KOPT-K1 (cell line): ENCODE measurements at regions not wholly inside any gene's neighbourhood (a gene's known extent, or its start where the extent isn't known, plus 50 kb on each side); places are given as distances from the start of the nearest gene placed in this dataset.
"Not testable (repeated sequence)": the region's sequence is repeated elsewhere in the genome, so short reads cannot be mapped to it uniquely, and the experiment has no call there.

Experiments
- H3K27ac ChIP-seq: fragments of 200-600 bp; sonication (generic); 2 replicates; pipeline ENCODE4 v1.5.1; 2016; ENCODE audit warnings: antibody characterized with exemption, mild to moderate bottlenecking, low read depth, low read length; ENCODE audit not compliant: poor library complexity, severe bottlenecking
- H3K36me3 ChIP-seq: fragments of 200-600 bp; sonication (generic); 2 replicates; pipeline ENCODE4 v1.5.1; 2017; ENCODE audit warnings: antibody characterized with exemption, mild to moderate bottlenecking, low read length, moderate library complexity; ENCODE audit not compliant: insufficient read depth
- H3K9me3 ChIP-seq: fragments of 200-600 bp; sonication (generic); 2 replicates; pipeline ENCODE4 v1.5.1; 2017; ENCODE audit warnings: antibody characterized with exemption, low read length, mild to moderate bottlenecking; ENCODE audit not compliant: insufficient read depth, poor library complexity, severe bottlenecking

DNA sequence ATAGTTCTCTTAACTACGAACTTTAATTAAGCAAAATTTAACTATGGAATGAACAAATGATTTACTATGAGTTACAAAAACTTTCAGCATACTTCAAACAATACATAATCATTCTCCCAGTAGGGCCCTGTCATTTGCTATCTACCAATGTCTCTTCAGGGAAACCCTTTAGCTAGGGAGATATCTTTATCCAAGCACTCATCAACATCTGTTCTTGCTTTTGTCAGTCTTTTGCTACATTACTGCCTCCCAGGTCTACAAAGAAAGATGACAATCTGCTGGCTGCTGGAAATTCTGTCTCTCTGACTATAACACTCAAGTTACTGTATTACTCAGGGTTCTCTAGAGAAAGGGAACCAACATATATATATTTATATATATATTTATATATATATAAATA, 1626.3 kb upstream of the CELF4 start:
- H3K9me3 ChIP-seq: no peaks in the 10 kb centered on the region
- H3K27ac ChIP-seq: no peak overlapping the region

GRCh38 chr18:39191058-39191457, 1625.5 kb upstream of the CELF4 start:
- no peaks in the 10 kb centered on the region for H3K36me3 ChIP-seq
- H3K9me3 ChIP-seq: no peaks in the 10 kb centered on the region
- no peak overlapping the region for H3K27ac ChIP-seq

More for the DNA sequence above, 1626.3 kb upstream of the CELF4 start:
- no peaks in the 10 kb centered on the region for H3K36me3 ChIP-seq

DNA sequence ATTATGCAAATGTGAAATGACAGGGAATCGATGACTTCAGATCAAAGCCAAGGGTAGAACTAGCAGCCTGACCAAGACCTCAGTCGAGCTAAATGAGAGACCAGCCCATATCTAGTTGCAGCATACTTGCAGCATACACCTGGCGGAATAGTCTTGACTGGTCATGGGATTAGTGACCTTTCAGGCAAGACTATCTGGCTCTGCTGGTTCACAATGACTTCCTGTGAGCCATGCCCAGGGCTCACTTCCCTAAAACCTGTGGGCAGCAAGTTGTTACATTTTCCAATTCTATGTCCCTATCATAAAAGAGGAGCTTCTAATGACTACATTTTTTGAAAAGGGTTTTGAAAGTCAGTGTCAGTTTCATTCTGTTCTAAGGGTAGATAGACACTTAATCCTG, 1624.9 kb upstream of the CELF4 start:
- H3K9me3 ChIP-seq: no peaks in the 10 kb centered on the region
- H3K36me3 ChIP-seq: no peaks in the 10 kb centered on the region
- no peak overlapping the region for H3K27ac ChIP-seq

- no peaks in the 10 kb centered on the region for H3K9me3 ChIP-seq
- no peaks in the 10 kb centered on the region for H3K36me3 ChIP-seq
- no peak overlapping the region for H3K27ac ChIP-seq
Measured at GRCh38 chr18:39188278-39188677, 1622.7 kb upstream of the CELF4 start.

GRCh38 chr18:39186008-39186407, 1620.4 kb upstream of the CELF4 start:
- H3K27ac ChIP-seq: no peak overlapping the region
- H3K9me3 ChIP-seq: no peaks in the 10 kb centered on the region
- H3K36me3 ChIP-seq: no peaks in the 10 kb centered on the region

GRCh38 chr18:39184176-39184575, 1618.6 kb upstream of the CELF4 start:
- no peaks in the 10 kb centered on the region for H3K9me3 ChIP-seq
- no peaks in the 10 kb centered on the region for H3K36me3 ChIP-seq
- H3K27ac ChIP-seq: no peak overlapping the region

GRCh38 chr18:39178166-39178565, 1612.6 kb upstream of the CELF4 start:
- H3K27ac ChIP-seq: no peak overlapping the region
- H3K9me3 ChIP-seq: no peaks in the 10 kb centered on the region
- H3K36me3 ChIP-seq: no peaks in the 10 kb centered on the region

GRCh38 chr18:39172695-39173421, 1607.3 kb upstream of the CELF4 start:
- H3K36me3 ChIP-seq: no peaks in the 10 kb centered on the region
- no peak overlapping the region for H3K27ac ChIP-seq
- H3K9me3 ChIP-seq: no peaks in the 10 kb centered on the region

- Histone ChIP-seq H3K36me3 (no peaks in the 10 kb centered on the region), H3K27ac (no peak overlapping the region), H3K9me3 (no peaks in the 10 kb centered on the region)
Measured at GRCh38 chr18:39168723-39169122, 1603.1 kb upstream of the CELF4 start.

- H3K27ac ChIP-seq: no peak overlapping the region
- H3K9me3 ChIP-seq: no peaks in the 10 kb centered on the region
- no peaks in the 10 kb centered on the region for H3K36me3 ChIP-seq
Measured at GRCh38 chr18:39167990-39168389, 1602.4 kb upstream of the CELF4 start.

- H3K9me3 ChIP-seq: no peaks in the 10 kb centered on the region
Measured at GRCh38 chr18:39166776-39167175, 1601.2 kb upstream of the CELF4 start.

GRCh38 chr18:39162013-39162827, 1596.6 kb upstream of the CELF4 start:
- Histone ChIP-seq H3K27ac (no peak overlapping the region), H3K9me3 (no peaks in the 10 kb centered on the region)

More at GRCh38 chr18:39166776-39167175, 1601.2 kb upstream of the CELF4 start:
- no peaks in the 10 kb centered on the region for H3K36me3 ChIP-seq
- H3K27ac ChIP-seq: no peak overlapping the region

DNA sequence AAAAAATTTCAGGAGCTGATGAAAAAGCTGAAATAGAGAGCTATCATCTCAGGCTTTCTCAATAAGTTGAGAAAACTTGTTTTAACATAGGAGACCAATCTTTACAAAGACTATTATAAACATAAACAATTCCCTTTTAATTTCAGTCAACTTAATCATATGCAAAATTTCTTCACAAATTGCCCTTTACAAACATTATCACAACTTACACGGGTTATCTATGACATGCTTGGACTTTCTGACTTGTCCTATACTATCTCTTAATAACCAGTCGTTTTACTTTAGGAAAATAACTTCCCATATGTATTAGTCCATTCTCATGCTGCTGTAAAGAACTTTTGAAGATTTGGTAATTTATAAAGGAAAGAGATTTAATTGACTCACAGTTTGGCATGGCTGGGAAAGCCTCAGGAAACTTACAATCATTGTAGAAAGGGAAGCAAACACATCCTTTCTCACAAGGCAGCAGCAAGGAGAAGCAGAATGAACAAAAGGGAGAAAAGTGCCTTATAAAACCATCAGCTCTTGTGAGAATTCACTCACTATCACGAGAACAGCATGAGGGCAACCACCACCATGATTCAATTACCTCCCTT, 1583.7 kb upstream of the CELF4 start:
- H3K27ac ChIP-seq: no peak overlapping the region
- peaks cover 25% of the 10 kb centered on the region for H3K9me3 ChIP-seq
- no peaks in the 10 kb centered on the region for H3K36me3 ChIP-seq

More at GRCh38 chr18:39162013-39162827, 1596.6 kb upstream of the CELF4 start:
- H3K36me3 ChIP-seq: no peaks in the 10 kb centered on the region

DNA sequence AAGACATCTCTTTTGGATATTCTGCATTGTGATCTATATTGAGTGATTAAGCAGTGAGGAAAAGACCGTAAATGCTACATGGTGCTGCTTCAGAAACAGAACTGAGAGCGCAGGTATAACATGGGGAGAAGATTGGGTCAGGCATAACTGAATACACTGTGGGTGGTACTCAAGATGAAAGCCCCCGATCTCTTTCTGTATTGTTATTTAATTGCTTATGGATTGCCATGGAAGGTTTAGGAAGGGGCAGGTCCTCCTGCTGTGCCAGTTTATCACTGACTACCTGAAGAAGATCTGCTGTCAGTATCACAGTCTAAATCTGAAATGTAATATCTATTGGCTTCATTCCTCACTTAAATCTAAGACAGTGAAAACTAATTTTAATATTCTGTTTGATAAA, 1568.7 kb upstream of the CELF4 start:
- H3K36me3 ChIP-seq: no peaks in the 10 kb centered on the region
- H3K27ac ChIP-seq: no peak overlapping the region

DNA sequence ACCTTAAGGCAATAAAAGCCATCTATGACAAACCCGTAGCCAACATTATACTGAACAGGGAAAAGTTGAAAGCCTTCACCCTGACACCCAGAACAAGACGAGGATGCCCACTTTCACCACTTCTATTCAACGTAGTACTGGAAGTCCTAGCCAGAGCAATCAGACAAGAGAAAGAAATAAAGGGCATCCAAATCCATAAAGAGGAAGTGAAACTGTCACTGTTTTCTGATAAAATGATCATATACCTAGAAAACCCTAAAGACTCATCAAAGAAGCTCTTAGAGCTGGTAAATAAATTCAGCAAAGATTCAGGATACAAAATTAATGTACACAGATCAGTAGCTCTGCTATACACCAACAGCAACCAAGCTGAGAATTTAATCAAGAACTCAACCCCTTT, 1561.9 kb upstream of the CELF4 start:
- not testable (repeated sequence) for H3K36me3 ChIP-seq, H3K27ac ChIP-seq, H3K9me3 ChIP-seq

More for the DNA sequence above, 1568.7 kb upstream of the CELF4 start:
- no peaks in the 10 kb centered on the region for H3K9me3 ChIP-seq
